LNCaP clone FGC (cell line): ENCODE measurements at regions not wholly inside any gene's neighbourhood (a gene's known extent, or its start where the extent isn't known, plus 50 kb on each side); places are given as distances from the start of the nearest gene placed in this dataset.

Source experiments
- DNase-seq: peaks from one replicate; pipeline ENCODE4 v3.0.0-alpha.2; 2011; ENCODE audit warnings: low read depth
- H3K4me3 ChIP-seq: 2 replicates; pipeline ENCODE4 v1.5.1; 2011; ENCODE audit warnings: mild to moderate bottlenecking, low read depth, low read length, control low read depth
- CTCF ChIP-seq: IDR thresholded peaks from 2 replicates; pipeline ENCODE4 v1.5.1; 2012; ENCODE audit warnings: mild to moderate bottlenecking; ENCODE audit not compliant: control insufficient read depth, insufficient read depth; ENCODE audit errors: extremely low read depth

- TF ChIP-seq CTCF: no peak
- no peak for DNase-seq
- no peak overlapping the region for H3K4me3 ChIP-seq
Measured at GRCh38 chr20:24207803-24208300, 219.3 kb upstream of the GGTLC1 start.

- no peak for DNase-seq
- TF ChIP-seq CTCF: no peak
- no peak overlapping the region for H3K4me3 ChIP-seq
Measured at GRCh38 chr20:24206995-24207394, 218.4 kb upstream of the GGTLC1 start.

GRCh38 chr20:24203526-24204183, 215.1 kb upstream of the GGTLC1 start:
- DNase-seq: no peak
- TF ChIP-seq CTCF: no peak
- no peak overlapping the region for H3K4me3 ChIP-seq

DNA sequence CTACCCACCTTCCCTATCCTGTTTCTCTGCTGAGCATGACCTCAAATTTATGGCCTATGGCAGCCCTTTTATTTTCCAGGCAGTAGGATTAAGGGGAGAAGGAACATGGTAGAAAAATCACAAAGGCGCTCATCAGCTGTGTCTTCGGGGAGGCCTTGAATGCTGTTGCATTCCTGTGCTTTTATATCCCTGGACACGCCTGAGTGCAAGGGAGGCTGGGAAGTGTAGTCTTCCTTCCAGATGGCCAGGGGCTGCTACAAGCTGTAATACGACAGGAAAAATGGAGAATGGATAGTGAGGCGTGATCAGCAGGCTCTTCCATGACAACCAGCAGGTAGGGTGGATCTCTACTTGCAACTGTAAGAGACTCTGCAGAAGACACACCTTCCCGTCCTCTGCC, 210.9 kb upstream of the GGTLC1 start:
- DNase-seq: no peak
- no peak for TF ChIP-seq CTCF

DNA sequence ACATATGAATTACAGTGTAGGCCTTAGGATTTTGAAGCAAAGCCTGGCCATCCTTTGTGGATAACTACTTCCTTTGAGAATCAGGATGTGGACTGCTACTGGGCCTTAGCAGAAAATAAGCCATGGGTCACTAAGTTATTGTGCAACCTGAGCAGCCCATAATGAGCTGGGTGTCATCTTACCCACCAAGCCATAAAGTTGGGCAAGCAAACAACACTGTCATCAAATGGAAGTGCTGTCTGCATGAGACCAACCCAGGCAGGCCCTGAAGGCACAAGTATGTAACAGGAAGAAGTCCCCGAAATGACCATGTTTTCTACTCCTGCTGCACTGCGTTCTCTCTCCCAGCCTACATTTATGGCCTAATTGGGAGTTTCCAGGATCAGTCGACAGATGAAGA, 205.6 kb upstream of the GGTLC1 start:
- TF ChIP-seq CTCF: no peak
- H3K4me3 ChIP-seq: no peak overlapping the region

More for the DNA sequence above, 210.9 kb upstream of the GGTLC1 start:
- H3K4me3 ChIP-seq: no peak overlapping the region

GRCh38 chr20:24190905-24191304, 202.3 kb upstream of the GGTLC1 start:
- no peak overlapping the region for H3K4me3 ChIP-seq
- DNase-seq: no peak
- TF ChIP-seq CTCF: no peak

More for the DNA sequence above, 205.6 kb upstream of the GGTLC1 start:
- DNase-seq: no peak

- H3K4me3 ChIP-seq: no peak overlapping the region
- DNase-seq: no peak
- TF ChIP-seq CTCF: no peak
Measured at GRCh38 chr20:24185791-24186190, 197.2 kb upstream of the GGTLC1 start.
